HG03196 (cell line): ENCODE measurements at regions not wholly inside any gene's neighbourhood (a gene's known extent, or its start where the extent isn't known, plus 50 kb on each side); places are given as distances from the start of the nearest gene placed in this dataset.
A peak's percentile ranks its signal among the peaks of the same experiment; 100 is the strongest.

ENCODE experiments used
- ATAC-seq: cut with Tn5 transposase; IDR thresholded peaks from one replicate; pipeline ENCODE4 v1.9.1; 2021; ENCODE audit not compliant: unreplicated experiment

DNA sequence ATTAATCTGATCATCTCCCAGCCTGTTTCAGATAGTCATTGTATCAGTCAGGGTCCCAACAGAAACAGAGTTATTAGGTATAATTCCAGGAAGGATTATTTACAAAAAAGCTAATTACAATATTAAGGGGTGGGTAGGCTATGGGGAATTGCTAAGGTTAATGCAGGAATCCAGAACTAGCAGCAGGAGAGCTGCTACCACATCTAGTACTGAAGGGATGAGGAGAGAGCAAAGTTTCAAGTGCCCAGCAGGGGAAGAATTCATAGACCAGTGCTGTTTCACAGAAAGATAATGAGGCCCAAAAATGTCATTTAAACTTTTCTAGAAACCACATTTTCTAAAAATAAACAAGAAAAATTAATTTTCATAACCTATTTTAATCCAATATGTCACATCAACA is 284.2 kb downstream of the HACE1 start:
- no peak for ATAC-seq

DNA sequence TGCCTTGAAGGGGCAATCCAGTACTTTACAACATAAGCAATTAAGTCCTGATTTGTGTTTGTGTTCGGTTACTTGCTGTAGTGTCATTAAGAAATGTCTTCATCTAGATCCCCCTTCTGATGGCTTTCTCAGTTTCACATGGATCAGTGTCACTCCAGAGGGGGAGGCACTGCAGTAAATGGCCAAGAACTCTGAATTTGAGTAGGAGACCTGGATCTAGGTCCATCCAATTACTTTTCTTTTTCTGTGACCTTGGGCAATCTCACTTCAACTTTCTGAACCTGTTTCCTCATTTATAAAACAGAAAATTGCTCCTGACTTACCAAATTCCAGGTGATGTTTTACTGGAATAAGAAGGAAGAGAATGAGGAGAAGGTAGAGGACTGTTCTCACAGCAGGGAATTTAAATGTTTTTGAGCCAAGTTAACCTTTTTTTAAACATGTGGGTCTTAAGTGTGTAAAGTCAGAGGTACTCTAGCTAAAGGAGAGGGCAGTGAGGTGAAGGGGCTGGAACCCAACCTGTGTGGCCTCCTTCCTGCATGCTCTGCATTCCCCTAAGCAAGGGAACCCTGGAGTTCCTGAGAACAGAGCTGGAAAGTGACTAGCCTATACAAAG is 285.5 kb downstream of the HACE1 start:
- ATAC-seq = no peak

GRCh38 chr6:104573350-104573749 is 286.4 kb downstream of the HACE1 start:
- ATAC-seq = no peak

- ATAC-seq = no peak
Measured at GRCh38 chr6:104572901-104573300, 286.8 kb downstream of the HACE1 start.

- no peak for ATAC-seq
Measured at GRCh38 chr6:104566411-104566810, 293.3 kb downstream of the HACE1 start.

DNA sequence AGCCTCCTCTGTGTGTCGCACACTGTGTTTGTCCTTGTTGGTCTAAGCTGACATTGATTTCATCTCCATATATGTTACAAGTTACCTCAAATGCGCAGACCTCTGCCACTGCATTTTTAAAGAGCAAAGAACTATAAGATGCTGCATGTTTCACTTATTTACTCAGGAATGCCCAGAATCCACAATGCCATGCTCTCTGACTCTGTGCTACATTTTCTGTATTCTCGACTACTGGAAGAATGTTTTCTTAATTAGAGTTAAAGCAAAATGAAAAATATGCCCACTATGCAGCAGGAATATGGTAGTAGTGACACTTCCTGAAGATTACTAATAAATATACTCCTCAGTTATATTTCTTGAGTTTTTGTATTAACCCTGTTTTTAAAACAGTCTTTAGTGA is 296.4 kb downstream of the HACE1 start:
- no peak for ATAC-seq

DNA sequence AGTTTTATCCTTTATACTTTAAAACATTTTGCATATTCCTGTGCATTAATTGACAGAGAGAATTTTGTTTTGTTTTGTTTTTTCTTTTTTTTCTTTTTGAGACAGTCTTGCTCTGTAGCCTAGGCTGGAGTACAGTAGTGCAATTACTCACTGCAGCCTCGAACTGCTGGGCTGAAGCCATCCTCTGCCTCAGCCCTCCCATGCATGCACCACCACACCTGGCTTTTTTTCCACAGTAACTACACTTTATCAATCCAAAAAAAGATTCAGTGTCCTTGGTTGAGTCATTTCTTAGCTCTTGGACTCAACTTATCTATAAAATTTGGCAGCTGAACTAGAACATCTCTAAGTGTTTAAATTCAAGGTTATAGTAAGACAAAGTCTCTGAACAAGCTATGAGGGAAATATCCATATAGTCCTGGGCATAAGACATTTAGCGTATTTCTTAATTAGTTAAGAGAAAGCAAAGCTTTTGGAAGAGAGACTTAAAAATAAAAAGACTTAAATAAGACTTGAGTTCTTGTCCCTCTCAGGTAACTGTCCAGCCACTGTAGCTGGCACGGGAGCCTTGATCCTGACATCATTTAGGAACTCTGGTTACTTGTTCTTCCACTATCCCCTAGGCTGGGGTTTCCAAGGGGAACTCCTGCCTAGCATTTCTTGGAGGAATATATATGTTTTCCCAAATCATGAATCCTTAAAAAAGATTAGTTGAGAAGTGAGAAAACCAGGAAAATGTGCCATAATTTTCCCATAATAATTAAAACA is 300.1 kb downstream of the HACE1 start:
- ATAC-seq = no peak

- no peak for ATAC-seq
Measured at GRCh38 chr6:104558746-104559145, 301.0 kb downstream of the HACE1 start.

DNA sequence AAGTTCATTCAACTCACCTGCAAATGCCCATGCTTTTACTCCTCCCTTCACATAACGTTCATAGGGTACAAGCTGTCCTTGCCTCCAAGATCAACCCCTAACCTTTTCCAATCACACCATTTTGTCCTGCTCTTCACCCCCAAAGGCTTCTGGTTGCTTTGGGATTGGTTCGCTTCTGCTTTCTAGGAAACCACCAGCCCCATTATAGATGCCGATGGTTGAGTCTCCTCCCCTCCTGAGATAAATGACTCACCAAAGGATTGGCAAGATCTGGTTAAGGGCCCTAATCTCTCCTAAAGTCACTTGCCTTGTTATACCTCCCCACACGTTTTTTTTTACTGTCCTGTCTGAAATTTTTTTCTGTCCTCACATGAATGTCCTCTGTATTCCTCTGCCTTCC is 311.4 kb downstream of the HACE1 start:
- no peak for ATAC-seq

- no peak for ATAC-seq
Measured at GRCh38 chr6:104541411-104541810, 318.3 kb downstream of the HACE1 start.

- no peak for ATAC-seq
Measured at GRCh38 chr6:104540743-104541142, 319.0 kb downstream of the HACE1 start.

DNA sequence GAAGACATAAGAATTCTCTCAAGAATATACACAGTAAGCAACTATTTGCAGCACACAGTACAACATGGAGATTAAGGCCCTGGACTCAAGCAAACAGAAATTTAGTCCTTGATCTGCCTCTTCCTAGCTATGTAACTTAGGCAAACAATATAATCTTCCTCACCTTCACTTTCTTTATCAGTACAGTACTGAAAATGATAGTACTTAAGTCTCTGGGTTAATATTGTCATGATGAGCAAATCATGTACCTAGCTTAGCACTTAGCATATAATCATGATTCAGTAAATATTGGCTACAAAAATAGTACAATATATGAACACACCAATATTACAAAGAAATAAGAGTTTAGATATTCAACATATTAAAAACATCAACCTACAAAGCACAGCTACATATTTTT is 320.5 kb downstream of the HACE1 start:
- no peak for ATAC-seq

DNA sequence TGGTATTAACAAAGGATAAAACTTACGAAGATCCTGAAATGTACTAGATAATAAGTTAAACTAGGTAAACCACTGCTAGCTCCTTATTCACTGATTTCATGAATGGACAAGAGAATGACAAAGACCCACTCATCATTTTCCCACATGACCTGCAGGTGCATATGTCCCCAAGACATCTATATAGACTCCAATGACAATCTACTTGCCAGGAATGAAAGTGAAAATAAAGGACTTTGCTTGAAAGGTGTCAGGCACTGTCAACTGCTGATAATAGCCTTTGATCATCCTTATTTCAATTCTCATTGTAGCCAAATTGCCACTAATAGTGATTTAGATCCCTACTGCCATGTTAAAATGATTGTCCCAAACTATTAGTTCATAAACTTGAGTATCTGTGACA is 321.8 kb downstream of the HACE1 start:
- no peak for ATAC-seq

GRCh38 chr6:104537180-104537579 is 322.5 kb downstream of the HACE1 start:
- ATAC-seq = no peak

DNA sequence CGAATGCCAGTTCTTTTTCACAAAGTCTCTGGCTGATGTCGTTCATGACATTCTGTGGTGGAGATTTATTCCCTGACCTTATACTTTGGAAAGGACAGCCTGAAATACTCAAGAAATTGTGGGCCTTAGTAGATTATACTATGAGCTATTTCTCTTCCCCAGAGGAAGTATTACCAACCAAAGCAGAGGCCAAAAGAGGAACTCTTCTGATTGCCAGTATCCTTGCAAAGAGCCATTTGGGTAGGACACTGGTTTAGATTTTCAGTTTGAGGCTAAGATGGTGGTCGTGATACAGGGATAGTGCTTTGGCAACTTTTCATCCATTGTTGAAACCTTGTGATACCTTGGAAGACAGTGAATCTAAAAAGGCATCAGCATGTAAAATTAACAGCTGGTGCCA is 327.3 kb downstream of the HACE1 start:
- no peak for ATAC-seq

GRCh38 chr6:104531646-104532045 is 328.1 kb downstream of the HACE1 start:
- no peak for ATAC-seq

- no peak for ATAC-seq
Measured at GRCh38 chr6:104527761-104528415, 331.8 kb downstream of the HACE1 start.

- ATAC-seq = no peak
Measured at GRCh38 chr6:104527311-104527710, 332.4 kb downstream of the HACE1 start.

- no peak for ATAC-seq
Measured at GRCh38 chr6:104526376-104526775, 333.3 kb downstream of the HACE1 start.

- ATAC-seq = peak; percentile 97
Measured at GRCh38 chr6:104525677-104526322, 333.9 kb downstream of the HACE1 start.

DNA sequence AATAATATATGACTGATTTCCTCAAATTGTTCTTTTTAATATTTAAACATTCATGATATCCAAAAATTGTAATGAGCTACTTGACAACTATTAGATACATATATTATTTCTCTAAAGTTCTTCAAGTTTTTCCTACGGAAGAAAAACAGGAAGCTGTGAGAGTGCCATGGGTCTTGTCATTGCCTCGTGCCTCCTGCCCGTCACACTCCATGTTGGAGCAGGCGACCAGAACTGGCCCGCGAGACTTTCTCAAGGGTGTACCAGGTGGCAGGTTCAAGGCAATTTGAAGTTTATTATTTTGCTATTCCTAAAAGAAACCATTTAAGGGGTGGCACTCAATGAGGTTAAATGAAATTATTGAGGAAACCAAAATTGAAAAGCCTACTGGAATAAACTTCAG is 337.2 kb downstream of the HACE1 start:
- no peak for ATAC-seq

DNA sequence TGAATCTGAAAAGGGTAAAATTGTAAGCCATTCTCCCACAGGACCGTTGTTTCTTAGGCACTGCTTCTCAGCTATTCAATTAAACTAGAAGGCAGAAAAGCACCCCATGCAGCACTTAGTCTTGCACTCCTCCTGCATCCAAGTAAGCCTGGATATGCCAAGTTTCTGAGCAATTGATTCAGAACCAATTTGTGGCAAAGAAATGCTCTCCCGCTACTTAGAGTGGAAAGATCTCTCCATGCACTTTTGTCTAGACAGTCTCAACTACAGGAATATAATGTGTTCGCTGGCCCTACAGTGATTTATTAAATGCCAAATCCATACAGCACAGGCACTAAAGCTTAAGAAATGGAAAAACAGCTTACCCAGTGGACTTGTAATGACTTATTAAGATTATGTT is 338.5 kb downstream of the HACE1 start:
- no peak for ATAC-seq
